GM18511 (cell line): ENCODE measurements at regions not wholly inside any gene's neighbourhood (a gene's known extent, or its start where the extent isn't known, plus 50 kb on each side); places are given as distances from the start of the nearest gene placed in this dataset.

ENCODE experiments used
- ATAC-seq: cut with Tn5 transposase; IDR thresholded peaks from one replicate; pipeline ENCODE4 v1.9.1; 2021; ENCODE audit warnings: mild to moderate bottlenecking, moderate library complexity; ENCODE audit not compliant: unreplicated experiment

DNA sequence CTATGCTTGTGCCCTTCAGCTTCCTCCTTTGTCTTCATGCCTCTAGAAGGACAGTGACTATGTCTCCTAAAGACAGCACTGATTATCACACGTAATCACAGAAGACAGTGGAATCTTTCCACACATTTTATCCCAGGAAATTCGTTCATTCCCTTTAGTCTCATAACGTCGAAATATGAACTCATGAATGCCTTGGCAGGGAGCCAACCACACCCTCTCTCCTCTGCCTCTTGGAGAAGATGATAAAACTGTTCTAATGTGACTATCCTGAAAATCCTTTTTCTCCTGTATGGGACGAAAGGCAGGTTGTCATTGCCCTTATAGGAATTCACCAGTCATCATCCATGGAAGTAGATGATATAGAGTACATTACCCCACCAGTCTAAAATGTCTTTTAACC, 726.6 kb upstream of the FANCL start:
- ATAC-seq: no peak

DNA sequence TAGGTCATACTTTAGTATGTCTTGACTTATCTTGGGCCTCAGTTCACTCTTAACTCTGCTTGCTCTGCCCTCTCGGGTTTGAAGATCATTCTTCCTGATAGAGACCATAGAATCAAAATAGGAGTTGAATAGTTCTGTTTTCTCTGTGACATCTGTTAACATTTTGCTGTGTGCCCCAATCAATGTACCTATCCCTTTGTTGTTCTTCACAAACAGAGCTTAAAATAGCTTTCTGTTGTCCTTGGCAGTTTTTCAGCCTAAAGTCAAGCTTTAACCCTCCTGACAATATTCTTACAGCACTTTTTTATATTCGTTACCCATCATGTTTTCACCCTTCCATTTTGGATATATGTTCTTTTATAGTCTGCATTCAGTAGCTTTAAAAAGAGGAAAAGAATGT, 724.5 kb upstream of the FANCL start:
- ATAC-seq: no peak

DNA sequence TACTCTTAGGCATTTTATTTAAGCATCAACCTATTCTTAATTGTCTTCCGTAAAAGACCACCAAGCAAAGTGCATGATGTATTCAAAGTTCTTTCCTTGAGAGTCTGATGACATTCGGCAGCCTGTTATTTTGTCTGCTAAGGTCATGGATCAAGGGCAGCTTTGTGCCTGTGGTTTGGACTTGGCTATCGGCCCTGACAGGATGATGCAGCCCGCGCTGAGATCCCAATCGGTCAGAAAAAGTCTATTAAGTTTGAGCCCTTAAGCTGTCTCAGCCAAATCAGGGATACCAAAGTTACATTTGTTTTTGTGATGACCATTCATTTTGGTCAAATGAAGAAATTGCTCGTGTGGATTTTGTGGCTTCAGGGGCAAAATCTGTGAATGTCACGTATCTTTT, 718.9 kb upstream of the FANCL start:
- no peak for ATAC-seq

DNA sequence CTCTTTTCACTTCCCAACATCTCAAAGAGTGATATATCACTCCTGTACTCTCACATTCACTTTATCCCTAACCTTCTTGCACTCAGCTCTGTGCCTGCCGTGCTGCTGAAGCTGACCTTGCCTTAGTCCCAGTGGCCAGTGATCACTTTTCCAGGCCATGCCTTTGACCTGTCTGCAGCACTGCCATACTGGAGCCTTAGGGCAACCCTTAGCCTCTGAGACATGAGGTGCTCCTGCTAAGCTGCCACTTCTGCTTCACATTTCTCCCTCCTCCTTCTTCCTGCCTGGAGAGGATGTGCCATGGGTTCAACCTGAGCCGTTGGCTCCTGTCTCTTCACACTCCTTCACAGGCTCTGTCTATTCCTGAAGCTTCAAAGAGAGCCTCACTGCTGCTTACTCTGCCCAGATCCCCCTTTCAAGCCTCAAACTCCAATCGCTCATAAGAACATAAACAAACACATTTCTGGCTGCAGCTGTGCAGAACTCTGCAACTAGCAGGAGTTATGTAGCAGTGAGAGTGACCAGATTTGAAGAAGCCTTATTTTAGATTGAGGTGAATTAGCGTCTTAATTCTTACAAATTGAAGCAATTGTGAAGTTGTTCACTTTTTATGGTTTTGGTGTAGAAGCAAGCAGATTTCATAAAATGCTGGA, 716.2 kb upstream of the FANCL start:
- ATAC-seq: no peak

DNA sequence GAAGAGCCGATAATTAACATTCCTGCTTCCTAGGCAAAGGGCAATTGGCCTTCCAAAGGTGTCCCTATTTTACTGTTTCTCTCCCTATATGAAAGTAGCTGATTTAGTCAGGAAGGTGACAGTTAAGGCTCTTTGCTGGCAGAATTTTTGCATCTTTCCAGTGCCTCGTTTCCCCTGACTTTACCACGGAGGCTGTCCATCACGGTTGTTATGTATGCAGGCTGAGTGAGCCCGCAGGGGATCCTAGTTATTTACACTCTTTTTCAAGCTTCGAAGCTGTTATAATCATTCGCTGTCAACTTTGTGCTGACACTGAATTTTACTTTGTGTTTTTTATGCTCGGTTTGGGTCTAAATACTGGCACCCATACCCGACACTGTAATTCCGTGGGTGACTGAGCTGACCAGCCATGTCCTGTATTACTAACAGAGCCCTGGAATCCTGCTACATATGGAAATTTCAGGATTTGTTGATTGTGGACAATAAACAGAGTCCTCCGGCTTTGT, 713.8 kb upstream of the FANCL start:
- ATAC-seq: no peak

DNA sequence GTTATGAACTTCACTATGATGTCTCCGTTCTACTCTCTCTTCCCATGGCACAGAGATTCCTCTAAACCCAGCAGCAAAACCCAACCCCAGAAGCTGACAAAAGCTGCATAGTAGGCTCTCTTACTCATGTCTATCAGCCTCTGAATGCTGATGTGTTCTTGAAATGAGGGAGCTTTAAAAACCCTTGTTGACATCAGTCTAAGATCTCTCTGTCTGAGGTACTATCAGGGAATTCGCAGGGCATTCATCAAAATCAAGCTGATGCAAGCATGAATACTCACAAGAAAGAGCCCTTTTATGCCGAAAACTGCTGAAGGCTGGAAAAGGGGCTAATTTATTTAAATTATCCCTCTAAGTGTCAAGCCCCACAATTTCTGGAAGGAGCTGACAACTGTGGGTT, 710.6 kb upstream of the FANCL start:
- ATAC-seq: no peak

DNA sequence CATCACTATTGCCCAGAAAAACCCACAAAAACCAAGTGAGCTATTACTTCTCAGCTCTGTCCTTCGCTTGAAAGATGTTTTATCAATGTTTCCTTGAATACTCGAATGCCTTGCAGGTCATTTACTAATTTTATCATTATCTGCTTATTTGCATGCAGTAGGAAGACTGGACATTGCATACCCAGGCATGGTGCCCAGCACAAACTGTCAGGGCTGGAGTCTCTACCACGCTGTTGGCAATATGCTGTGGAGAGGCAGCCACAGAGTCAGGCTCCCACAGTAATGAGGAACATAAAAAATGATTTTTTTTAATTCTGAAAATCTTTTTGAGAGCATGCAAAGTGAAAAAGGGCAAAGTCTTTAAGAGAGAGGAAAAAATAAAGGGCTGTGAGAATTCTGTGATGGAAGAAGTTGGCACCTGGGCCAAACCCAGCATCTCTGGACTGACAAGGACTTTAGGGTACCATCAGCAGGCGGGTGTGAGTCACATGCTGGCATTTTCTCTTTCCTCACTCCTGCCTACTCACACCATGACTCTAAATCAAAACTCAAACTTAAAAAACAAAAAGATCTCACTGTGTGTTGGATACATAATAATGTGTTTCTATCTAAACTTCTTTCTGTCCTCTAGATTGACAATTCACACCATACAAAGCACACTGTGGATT, 709.8 kb upstream of the FANCL start:
- no peak for ATAC-seq

DNA sequence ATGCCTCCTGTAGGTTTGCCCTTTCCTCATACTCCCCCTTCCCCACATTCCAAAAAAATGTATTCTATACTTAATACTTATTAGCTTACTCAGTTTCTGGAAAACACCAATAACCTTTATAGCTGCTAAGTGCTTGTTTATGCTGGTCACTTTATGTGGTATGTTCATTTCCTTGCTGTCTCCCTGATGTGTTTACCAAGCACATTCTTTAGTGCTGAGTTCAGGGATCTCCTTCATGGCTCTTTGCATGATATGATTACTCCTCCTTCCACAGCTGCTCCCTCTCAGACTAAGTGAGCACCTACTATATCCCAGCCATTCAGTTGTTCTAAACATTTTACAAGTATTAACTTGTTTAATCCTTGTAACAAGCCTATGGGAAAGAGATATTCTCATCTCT, 698.3 kb upstream of the FANCL start:
- no peak for ATAC-seq

DNA sequence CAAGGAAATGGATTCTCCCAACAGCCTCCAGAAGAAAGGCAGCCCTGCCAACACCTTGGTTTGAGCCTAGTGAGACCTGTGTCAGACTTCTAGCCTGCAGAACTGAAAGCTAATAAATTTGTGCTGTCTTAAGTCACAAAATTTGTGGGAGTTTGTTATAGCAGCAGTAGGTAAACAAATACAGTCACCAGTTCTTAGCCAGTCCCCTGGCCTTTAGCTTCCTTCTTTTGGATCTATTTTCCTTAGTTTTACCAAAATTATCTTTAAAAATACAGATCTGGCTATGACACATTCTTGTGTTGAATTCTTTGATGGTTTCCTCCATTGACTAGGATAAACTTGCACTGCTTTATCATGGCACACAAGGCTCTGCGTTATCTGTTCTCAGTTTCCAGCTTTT, 697.9 kb upstream of the FANCL start:
- ATAC-seq: no peak

DNA sequence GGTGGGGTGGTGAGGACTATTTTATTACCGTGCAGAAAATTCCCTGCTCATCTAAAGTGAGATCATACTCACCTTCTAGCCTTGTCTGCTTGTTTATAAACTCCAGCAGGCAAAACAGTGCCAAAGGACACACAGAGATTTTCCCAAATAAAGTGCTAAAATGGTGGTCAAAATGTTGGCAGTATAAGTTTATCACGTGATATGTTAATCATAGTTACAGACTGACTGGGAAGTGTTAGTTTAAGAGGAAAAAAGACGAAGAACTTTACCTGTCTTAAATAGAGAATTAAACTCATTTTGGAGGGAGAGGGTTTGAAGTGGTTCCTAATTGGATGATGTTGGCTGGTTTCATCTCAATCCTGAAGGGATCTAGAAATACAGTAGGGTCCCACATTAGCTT, 691.7 kb upstream of the FANCL start:
- ATAC-seq: no peak

DNA sequence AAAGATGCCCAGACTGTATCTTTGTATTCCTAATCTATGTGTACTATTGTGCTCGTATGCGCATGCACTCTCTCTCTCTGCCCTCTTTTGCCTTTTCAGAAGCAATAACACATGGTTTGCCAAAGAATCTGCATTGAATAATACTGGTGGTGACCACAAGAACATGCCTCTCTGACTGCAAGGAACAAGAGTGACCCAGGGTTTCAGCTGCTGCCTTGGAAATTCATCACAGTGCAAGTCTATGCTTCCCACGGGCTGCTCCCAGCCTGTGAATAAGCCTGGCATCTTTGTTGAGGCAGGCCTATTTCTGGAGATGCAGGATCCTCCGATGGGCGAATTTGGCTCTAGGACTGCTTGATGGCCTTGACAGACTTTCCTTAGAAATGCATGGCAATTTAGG, 689.4 kb upstream of the FANCL start:
- ATAC-seq: no peak

DNA sequence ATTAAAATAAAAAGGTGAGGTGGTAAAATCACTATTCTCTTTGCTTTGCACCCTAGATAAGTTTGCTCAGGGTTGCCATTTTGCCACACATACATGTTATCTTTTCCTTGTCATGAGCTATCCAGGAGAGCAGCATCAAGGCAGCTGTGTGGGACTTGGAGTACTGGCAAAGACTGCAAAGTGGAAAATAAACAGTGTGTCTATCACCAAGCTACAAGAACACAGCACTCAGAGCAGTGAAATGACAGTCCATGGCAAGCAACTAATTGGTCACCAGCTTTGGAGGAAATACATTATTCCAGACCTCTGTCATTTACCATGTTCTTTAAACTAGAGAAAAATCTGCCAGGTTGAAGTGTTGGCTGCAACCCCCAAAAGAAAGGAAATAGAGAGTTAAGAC, 687.8 kb upstream of the FANCL start:
- no peak for ATAC-seq

DNA sequence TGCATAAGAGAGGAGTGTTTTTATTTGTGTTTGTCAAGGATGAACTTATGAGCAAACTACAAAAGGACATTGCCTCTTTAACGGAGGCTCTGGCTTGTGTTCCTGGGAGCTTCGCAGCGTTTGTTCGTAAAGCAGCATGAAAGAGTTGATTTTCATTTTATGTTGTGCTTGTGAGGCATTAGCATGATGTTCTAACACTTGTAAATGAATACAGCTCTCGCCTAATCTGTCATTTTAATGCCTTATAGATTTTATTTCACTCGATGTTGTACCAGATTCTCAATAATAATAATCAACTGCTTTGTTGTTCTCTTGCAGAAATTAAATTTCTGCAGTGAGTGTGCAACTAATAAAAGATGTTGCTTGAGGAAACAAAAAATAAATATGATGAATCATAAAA, 687.3 kb upstream of the FANCL start:
- no peak for ATAC-seq

DNA sequence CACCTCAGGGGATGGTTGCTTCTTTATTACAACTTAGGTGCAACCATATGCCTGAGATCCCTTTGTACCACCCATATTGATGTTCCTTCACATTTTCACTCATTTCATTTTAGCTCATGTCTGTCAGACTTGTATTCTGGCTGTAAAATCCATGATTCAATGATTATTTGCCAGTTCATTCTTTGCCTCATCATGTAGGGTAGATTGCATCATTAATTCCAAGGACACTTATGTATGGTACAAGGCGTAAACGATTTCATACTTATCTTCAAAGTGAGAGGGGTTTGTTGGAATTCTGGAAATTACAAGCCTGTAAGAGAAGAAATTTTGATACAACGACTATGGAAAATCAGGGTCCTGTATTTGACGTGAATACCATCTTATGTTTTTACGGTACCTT, 685.0 kb upstream of the FANCL start:
- ATAC-seq: no peak

DNA sequence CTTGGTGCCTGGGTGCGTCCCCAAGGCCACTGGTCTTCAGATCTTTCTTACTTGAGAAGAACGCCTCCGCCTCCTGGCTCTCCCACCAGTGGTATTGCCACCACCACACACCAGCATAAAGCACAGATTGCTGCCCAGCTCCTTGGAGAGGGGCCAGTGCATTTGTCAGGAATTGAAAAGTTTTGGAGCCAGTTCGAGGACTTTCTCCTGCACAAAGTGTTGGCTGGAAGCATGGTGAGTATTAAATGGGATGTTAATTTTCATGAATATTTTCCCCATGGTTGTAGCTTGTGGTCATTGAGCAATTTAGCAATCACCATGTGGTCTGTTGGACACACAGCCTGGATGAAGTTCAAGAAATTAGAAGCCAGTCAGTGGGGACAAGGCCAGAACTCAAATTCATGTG, 684.6 kb upstream of the FANCL start:
- ATAC-seq: no peak

DNA sequence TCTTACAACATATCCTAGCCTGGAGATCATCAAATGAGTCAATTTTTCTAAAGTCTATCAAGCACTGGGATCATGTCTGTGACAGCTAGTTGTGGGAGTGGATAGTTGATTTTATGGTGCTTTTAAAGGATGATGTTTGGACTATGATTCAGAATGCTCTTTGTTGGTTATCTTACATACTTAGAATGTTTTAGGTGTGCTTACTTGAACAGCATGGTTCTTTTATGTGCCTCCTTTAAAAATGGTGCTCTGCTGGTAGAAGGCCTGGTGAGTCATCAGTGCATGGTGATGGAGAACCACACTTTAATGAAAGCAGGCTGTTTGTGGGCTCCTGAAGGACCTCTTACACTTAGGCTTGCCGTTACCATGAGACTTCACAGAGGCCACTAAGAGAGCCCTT, 682.7 kb upstream of the FANCL start:
- ATAC-seq: no peak

DNA sequence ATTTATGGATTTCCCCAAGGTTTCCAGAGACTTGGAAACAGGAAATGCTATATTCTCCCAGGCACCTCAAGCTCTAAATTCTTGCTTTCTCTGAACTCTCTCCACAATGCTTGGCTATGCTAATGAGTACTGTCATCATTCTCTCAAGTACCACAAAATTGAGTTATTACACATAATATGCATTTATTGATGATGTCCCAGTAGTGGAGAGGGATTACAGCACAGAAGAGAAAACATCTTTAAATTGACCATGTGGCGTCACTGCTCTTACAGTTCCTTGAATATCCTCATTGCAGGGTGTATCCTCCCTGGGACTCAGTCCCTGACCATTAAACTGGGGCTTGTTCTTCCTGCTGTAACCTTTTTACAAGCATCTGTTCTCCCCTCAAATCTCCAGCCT, 681.1 kb upstream of the FANCL start:
- ATAC-seq: no peak

DNA sequence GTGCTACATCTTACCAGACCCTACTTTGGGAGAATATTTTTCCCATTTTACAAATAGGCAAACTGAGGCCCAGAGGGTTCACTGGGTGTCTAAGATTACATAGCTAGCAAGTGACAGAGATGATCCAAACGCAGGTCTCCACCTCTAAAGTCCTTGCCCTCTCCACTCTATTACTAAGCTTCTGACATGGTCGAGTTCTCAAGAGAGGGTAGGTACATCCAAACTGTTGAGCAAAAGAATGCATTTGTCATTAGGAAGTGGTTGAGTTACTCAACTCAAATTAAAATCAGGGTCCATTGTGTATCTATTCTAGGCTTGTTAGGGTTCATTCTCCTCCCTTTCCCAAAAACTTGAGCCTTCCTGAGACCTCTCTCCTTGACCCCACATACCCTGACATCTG, 680.6 kb upstream of the FANCL start:
- no peak for ATAC-seq

DNA sequence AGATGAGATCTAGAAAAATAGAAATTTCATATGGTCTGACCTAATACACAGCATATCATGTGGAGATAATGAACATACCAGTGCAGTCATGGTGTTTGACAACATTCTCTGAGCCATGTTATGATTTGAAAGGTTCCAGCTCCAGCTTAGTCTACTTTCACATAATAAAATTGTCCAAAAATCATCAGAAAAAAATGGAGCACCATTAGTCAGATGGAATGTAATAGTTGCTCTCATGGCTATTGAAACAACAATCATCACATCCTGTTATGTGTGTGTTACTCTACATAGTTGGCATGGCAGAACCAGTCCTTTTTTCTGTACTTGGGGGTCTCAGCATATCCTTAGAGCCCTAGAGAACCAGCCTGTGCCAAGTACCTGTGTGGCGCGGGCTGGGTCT, 678.9 kb upstream of the FANCL start:
- ATAC-seq: no peak

DNA sequence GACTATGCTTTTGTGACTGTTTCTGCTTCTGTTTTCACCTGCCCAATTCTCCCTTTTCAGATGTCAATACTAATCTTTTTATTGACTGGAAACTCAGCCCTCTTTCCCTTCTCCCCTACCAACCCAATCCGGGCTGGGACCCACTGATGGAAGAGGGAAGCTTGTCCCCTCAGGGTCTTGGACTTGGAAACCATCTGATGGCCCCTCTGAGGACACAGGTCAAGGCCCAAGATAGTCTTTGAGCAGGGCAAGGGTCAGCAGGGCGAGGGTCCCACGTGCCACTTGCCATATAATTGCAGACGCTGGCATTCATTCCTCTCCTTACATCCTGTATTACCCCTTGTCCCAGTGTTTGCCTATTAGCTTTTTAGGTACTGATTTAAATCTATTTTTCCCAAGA, 678.2 kb upstream of the FANCL start:
- ATAC-seq: no peak

DNA sequence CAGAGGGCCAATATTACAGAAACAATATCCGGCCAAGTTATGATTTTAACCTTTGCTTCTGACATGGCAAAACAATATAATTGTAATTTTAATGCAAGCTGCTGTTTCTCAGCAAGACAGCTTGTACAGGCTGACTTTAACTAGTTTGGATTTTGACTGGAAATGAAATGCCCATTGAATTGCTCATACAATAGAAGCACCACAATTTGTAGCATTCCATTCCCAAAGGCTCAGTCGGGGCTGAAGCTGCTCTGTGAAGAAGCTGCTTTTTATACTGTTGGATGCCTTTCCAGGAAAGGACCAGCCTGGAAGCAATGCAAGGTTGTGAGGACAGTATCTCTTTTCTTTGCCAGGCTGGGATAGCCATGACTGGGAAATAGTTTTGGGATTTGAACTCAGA, 677.0 kb upstream of the FANCL start:
- ATAC-seq: no peak

DNA sequence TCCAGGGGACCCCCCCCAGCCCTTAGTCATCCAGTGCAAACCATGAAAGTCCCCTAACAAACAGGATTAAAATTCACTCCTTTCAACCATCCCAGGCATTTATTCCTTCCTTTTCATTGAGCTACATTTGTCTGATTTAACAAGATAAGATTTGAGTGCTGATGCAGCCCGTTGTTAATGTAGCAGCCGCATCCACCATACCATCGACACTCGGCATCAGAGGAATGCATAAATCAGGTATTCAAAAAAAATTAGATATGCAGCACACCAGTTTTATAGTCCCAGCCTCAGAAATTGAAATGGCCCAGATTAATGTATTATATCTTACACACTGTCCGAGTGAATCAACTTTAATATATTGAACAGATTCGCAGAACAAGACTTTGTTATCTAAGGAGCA, 676.5 kb upstream of the FANCL start:
- no peak for ATAC-seq

DNA sequence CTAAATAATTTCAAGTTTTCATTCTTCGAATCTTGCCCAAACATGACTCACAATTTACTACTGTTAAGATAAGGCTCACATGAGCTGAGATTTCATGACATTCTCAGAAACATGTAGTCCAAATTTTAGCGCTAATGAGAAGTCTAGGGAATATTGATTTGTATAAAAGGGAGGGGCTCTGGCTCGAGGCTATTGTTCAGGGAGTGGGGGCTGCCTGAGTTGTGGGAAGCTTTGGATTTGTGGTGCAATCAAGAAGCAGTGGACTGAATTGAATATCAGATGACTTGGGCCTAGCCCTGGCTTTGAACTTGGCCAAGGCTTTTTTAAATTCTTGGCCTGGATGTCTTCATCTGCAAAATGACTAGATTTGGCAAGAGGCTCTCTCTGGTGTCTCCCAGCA, 674.9 kb upstream of the FANCL start:
- ATAC-seq: no peak
